A673 (cell line): ENCODE measurements at regions not wholly inside any gene's neighbourhood (a gene's known extent, or its start where the extent isn't known, plus 50 kb on each side); places are given as distances from the start of the nearest gene placed in this dataset.

Source experiments
- EZH2 ChIP-seq: fragments of 200-600 bp; sonication (generic); IDR thresholded peaks from 2 replicates; pipeline ENCODE4 v1.6.1; 2017; ENCODE audit warnings: borderline replicate concordance, low read depth, mild to moderate bottlenecking, mixed read lengths, antibody characterized with exemption, low read length; ENCODE audit not compliant: poor library complexity, severe bottlenecking
- TF ChIP-seq, protein P1 (sequence below): fragments of 300-800, 200-600 bp; sonication (generic); conservative IDR thresholded peaks from 2 replicates; pipeline ENCODE4 v1.5.1; 2017; ENCODE audit warnings: low read depth, mild to moderate bottlenecking, antibody characterized with exemption, low read length, moderate library complexity, mixed read lengths

- TF ChIP-seq, protein P1, sequence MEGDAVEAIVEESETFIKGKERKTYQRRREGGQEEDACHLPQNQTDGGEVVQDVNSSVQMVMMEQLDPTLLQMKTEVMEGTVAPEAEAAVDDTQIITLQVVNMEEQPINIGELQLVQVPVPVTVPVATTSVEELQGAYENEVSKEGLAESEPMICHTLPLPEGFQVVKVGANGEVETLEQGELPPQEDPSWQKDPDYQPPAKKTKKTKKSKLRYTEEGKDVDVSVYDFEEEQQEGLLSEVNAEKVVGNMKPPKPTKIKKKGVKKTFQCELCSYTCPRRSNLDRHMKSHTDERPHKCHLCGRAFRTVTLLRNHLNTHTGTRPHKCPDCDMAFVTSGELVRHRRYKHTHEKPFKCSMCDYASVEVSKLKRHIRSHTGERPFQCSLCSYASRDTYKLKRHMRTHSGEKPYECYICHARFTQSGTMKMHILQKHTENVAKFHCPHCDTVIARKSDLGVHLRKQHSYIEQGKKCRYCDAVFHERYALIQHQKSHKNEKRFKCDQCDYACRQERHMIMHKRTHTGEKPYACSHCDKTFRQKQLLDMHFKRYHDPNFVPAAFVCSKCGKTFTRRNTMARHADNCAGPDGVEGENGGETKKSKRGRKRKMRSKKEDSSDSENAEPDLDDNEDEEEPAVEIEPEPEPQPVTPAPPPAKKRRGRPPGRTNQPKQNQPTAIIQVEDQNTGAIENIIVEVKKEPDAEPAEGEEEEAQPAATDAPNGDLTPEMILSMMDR = no peak
- no peak for TF ChIP-seq EZH2
Measured at GRCh38 chr4:123980736-123981300, 584.2 kb downstream of the SPRY1 start.
